C4-2B (cell line): ENCODE measurements at regions not wholly inside any gene's neighbourhood (a gene's known extent, or its start where the extent isn't known, plus 50 kb on each side); places are given as distances from the start of the nearest gene placed in this dataset.

Experiments used
- ZFX ChIP-seq: fragments of 450-650 bp; IDR thresholded peaks from 2 replicates; pipeline ENCODE4 v1.6.1; 2017
- TF ChIP-seq, protein P1 (sequence below): fragments of 450-650 bp; conservative IDR thresholded peaks from 2 replicates; pipeline ENCODE4 v1.5.1; 2017; ENCODE audit warnings: mild to moderate bottlenecking

DNA sequence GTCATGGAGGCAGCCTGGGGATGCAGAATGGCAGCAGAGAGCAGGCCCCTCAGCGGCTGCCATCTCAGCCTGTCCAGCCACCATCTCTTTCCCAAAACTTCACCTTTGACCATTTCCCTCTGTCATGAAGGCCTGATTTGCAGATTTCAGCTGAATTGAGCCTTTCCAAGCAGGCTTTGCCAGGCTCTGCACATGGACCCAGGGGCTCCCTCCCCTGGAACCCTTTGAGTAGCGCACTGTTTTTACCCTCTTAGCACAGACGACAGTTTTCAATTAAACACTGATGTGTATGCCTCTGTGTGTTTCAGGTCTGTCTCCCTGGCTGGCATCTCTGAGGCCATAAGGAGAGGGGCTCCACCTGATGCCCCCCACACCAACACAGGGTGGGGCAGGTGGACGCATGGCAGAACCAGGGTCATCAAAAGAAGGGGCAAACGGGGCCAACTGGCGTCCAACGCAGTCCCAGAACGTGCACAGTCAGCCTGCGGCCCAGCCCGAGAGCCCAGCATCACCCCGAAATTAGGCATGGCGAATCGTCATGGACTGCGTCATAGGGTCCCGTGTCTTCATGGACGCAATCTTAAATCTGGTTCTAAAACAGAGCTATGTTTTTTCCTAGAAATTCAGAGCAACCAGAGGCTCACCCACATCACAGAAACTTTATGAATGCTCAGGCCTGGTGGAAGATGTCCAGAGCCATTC lies 185.0 kb upstream of the TCERG1L start:
- TF ChIP-seq, protein P1, sequence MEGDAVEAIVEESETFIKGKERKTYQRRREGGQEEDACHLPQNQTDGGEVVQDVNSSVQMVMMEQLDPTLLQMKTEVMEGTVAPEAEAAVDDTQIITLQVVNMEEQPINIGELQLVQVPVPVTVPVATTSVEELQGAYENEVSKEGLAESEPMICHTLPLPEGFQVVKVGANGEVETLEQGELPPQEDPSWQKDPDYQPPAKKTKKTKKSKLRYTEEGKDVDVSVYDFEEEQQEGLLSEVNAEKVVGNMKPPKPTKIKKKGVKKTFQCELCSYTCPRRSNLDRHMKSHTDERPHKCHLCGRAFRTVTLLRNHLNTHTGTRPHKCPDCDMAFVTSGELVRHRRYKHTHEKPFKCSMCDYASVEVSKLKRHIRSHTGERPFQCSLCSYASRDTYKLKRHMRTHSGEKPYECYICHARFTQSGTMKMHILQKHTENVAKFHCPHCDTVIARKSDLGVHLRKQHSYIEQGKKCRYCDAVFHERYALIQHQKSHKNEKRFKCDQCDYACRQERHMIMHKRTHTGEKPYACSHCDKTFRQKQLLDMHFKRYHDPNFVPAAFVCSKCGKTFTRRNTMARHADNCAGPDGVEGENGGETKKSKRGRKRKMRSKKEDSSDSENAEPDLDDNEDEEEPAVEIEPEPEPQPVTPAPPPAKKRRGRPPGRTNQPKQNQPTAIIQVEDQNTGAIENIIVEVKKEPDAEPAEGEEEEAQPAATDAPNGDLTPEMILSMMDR: no peak
- no peak for TF ChIP-seq ZFX
